GM23338 (cell line): ENCODE measurements at regions not wholly inside any gene's neighbourhood (a gene's known extent, or its start where the extent isn't known, plus 50 kb on each side); places are given as distances from the start of the nearest gene placed in this dataset.
A peak's percentile ranks its signal among the peaks of the same experiment; 100 is the strongest.

ENCODE experiments used
- ATAC-seq: fragments of 200-7000 bp; cut with Tn5 transposase; 3 replicates; pipeline ENCODE4 v1.9.1; 2020
- DNase-seq: peaks from one replicate; pipeline ENCODE4 v3.0.0-alpha.2; 2015; ENCODE audit warnings: low spot score
- H2AFZ ChIP-seq: fragments of 200-600 bp; sonication (generic); 2 replicates; pipeline ENCODE4 v1.8.0; 2016; ENCODE audit warnings: antibody characterized with exemption, mild to moderate bottlenecking, moderate library complexity
- H3F3A ChIP-seq: fragments of 200-600 bp; sonication (generic); replicated peaks from 2 replicates; pipeline ENCODE4 v1.8.0; 2017; ENCODE audit warnings: antibody characterized with exemption, mixed run types, low read depth
- H3K27ac ChIP-seq: fragments of 200-600 bp; sonication (generic); 2 replicates; pipeline ENCODE4 v1.6.1; 2016; ENCODE audit warnings: low read depth
- H3K27me3 ChIP-seq: fragments of 200-600 bp; sonication (generic); 2 replicates; pipeline ENCODE4 v1.8.0; 2016; ENCODE audit warnings: mild to moderate bottlenecking, mixed run types, moderate library complexity; ENCODE audit not compliant: insufficient read depth
- H3K36me3 ChIP-seq: fragments of 200-600 bp; sonication (generic); 2 replicates; pipeline ENCODE4 v1.8.0; 2016; ENCODE audit warnings: mild to moderate bottlenecking; ENCODE audit not compliant: insufficient read depth
- H3K4me1 ChIP-seq: fragments of 200-600 bp; sonication (generic); 2 replicates; pipeline ENCODE4 v1.8.0; 2016; ENCODE audit warnings: mild to moderate bottlenecking, moderate library complexity; ENCODE audit not compliant: insufficient read depth
- H3K4me2 ChIP-seq: fragments of 200-600 bp; sonication (generic); 2 replicates; pipeline ENCODE4 v1.7.1; 2017; ENCODE audit warnings: mixed run types
- H3K4me3 ChIP-seq: fragments of 200-600 bp; sonication (generic); 2 replicates; pipeline ENCODE4 v1.6.1; 2016; ENCODE audit warnings: mixed run types
- H3K79me2 ChIP-seq: fragments of 200-600 bp; sonication (generic); replicated peaks from 2 replicates; pipeline ENCODE4 v1.8.0; 2017; ENCODE audit warnings: mild to moderate bottlenecking; ENCODE audit not compliant: insufficient read depth
- H3K9me2 ChIP-seq: fragments of 200-600 bp; sonication (generic); 2 replicates; pipeline ENCODE4 v1.8.0; 2017; ENCODE audit not compliant: insufficient read depth
- H4K20me1 ChIP-seq: fragments of 200-600 bp; sonication (generic); replicated peaks from 2 replicates; pipeline ENCODE4 v1.8.0; 2017; ENCODE audit warnings: mild to moderate bottlenecking; ENCODE audit not compliant: insufficient read depth
- H3K27ac Mint-ChIP-seq: 2 replicates; pipeline ENCODE4 v1.8.0; 2020; ENCODE audit warnings: inconsistent platforms, mild to moderate bottlenecking, moderate library complexity, mixed read lengths
- H3K27me3 Mint-ChIP-seq: 3 replicates; pipeline ENCODE4 v1.8.0; 2022; ENCODE audit warnings: low read depth, mild to moderate bottlenecking, moderate library complexity, mixed read lengths, inconsistent platforms; ENCODE audit not compliant: insufficient read depth, poor library complexity
- H3K36me3 Mint-ChIP-seq: 3 replicates; pipeline ENCODE4 v1.8.0; 2021; ENCODE audit warnings: low read depth, mild to moderate bottlenecking, inconsistent platforms, moderate library complexity, mixed read lengths
- H3K4me1 Mint-ChIP-seq: 3 replicates; pipeline ENCODE4 v1.8.0; 2020; ENCODE audit warnings: mild to moderate bottlenecking, inconsistent platforms, mixed read lengths
- H3K4me3 Mint-ChIP-seq: 3 replicates; pipeline ENCODE4 v1.8.0; 2021; ENCODE audit warnings: moderate library complexity, mild to moderate bottlenecking, inconsistent platforms, mixed read lengths
- H3K9me3 Mint-ChIP-seq: 3 replicates; pipeline ENCODE4 v1.8.0; 2020; ENCODE audit warnings: moderate library complexity, mild to moderate bottlenecking, inconsistent platforms, mixed read lengths
- CREB1 ChIP-seq: fragments of 250-450 bp; sonication (Bioruptor Pico); IDR thresholded peaks from 2 replicates; pipeline ENCODE4 v1.5.0; 2020; ENCODE audit warnings: low read depth, mild to moderate bottlenecking, moderate library complexity
- CTCF ChIP-seq, 2 experiments: fragments of 200-600 bp in 1 of 2; sonication (generic) in 1 of 2; conservative IDR thresholded peaks; 2 replicates each; pipeline versions ENCODE4 v1.5.1 to v1.6.1; 2016 to 2017; ENCODE audit warnings: antibody characterized with exemption in 2 of 2, low read depth in 2 of 2, mild to moderate bottlenecking in 2 of 2, moderate library complexity in 1 of 2
- EZH2phosphoT487 ChIP-seq: fragments of 200-600 bp; sonication (generic); IDR thresholded peaks from one replicate; pipeline ENCODE4 v1.8.1; 2018; ENCODE audit warnings: antibody characterized with exemption; ENCODE audit not compliant: unreplicated experiment
- JUNB ChIP-seq: IDR thresholded peaks from one replicate; pipeline ENCODE4 v1.6.1; 2016; ENCODE audit warnings: antibody characterized with exemption; ENCODE audit not compliant: unreplicated experiment
- POLR2AphosphoS5 ChIP-seq: IDR thresholded peaks from 2 replicates; pipeline ENCODE4 v1.6.1; 2016; ENCODE audit warnings: antibody characterized with exemption, low read depth
- REST ChIP-seq: IDR thresholded peaks from one replicate; pipeline ENCODE4 v1.6.1; 2018; ENCODE audit warnings: antibody characterized with exemption; ENCODE audit not compliant: unreplicated experiment
- STAT1 ChIP-seq: IDR thresholded peaks from one replicate; pipeline ENCODE4 v1.6.1; 2016; ENCODE audit warnings: antibody characterized with exemption; ENCODE audit not compliant: unreplicated experiment
- ZNF462 ChIP-seq: fragments of 250-450 bp; sonication (Bioruptor Pico); IDR thresholded peaks from 2 replicates; pipeline ENCODE4 v1.5.0; 2020; ENCODE audit warnings: mild to moderate bottlenecking, moderate library complexity

GRCh38 chr5:82384034-82384750 is 106.0 kb upstream of the RPS23 start:
- Histone ChIP-seq H2AFZ (peak overlapping the region; percentile 11; the same call in 1 of the 2 replicates), H3K4me2 (no peak overlapping the region), H3K4me1 (peaks cover 4% of the 10 kb centered on the region; the same call in 1 of the 2 replicates), H3K4me3 (no peak overlapping the region), H4K20me1 (no peaks in the 10 kb centered on the region), H3F3A (no peaks in the 10 kb centered on the region), H3K79me2 (no peaks in the 10 kb centered on the region), H3K9me2 (no peaks in the 10 kb centered on the region; the same call in 1 of the 2 replicates), H3K27me3 (no peaks in the 10 kb centered on the region), H3K36me3 (no peaks in the 10 kb centered on the region), H3K27ac (no peak overlapping the region)
- Mint-ChIP-seq H3K36me3 (peaks cover 15% of the 10 kb centered on the region), H3K9me3 (peaks cover 15% of the 10 kb centered on the region), H3K27ac (no peak overlapping the region), H3K27me3 (peaks cover 2% of the 10 kb centered on the region), H3K4me1 (peaks cover 7% of the 10 kb centered on the region; the same call in 2 of the 3 replicates), H3K4me3 (no peak overlapping the region)
- TF ChIP-seq STAT1, result no peak
- no peak for TF ChIP-seq EZH2phosphoT487
- TF ChIP-seq POLR2AphosphoS5, result no peak
- no peak for TF ChIP-seq ZNF462 (CRISPR knock-in tag)
- TF ChIP-seq CREB1 (CRISPR knock-in tag), result no peak
- no peak for TF ChIP-seq JUNB
- TF ChIP-seq CTCF (conservative IDR thresholded peaks at IDR 0.05; ENCODE audit: low read depth in 2 of 2), result no peak
- no peak for TF ChIP-seq REST
- ATAC-seq (no peak), DNase-seq (no peak)
